NB4 (cell line): ENCODE measurements at regions not wholly inside any gene's neighbourhood (a gene's known extent, or its start where the extent isn't known, plus 50 kb on each side); places are given as distances from the start of the nearest gene placed in this dataset.

ENCODE experiments used
- CTCF ChIP-seq: IDR thresholded peaks from one replicate; pipeline ENCODE4 v1.5.1; 2012; ENCODE audit warnings: low read depth, low read length
- POLR2A ChIP-seq: IDR thresholded peaks from 2 replicates; pipeline ENCODE4 v1.6.1; 2011; ENCODE audit warnings: mild to moderate bottlenecking; ENCODE audit not compliant: insufficient read length; ENCODE audit errors: extremely low read depth
- TF ChIP-seq, protein P1 (sequence below): IDR thresholded peaks from 2 replicates; pipeline ENCODE4 v1.6.1; 2011; ENCODE audit warnings: low read depth, low read length

DNA sequence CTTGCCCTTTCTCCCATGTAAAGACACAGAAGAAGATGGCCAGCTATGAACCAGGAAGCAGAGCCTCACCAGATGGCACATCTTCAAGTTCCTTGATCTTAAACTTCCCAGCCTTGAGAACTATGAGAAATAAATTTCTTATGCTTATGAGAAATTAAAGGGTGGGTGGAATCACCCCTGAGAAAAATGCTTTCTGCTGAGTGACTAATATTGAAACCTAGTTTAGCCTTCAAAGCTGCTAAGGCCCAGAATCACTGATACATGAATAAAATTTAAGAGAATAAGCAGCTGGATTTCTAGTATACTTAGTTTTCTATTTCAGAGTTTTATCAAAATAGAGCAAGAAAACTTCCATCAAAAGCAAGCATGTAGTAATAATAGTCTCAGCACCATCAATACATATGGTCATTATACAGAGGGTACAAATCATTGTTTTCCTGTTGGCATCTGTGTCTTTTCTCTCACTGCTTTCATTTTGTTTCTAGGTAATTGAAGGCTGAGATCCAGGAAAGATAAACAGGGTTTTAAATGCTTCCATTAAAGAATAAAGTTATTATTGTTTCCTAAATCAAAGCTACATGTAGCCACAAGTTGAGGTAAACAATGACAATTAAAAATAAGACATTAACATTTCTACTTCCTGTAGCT is 53.3 kb upstream of the COL5A2 start:
- TF ChIP-seq CTCF (no peak), POLR2A (no peak)
- TF ChIP-seq, protein P1, sequence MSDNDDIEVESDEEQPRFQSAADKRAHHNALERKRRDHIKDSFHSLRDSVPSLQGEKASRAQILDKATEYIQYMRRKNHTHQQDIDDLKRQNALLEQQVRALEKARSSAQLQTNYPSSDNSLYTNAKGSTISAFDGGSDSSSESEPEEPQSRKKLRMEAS = no peak
